ENCODE measurements at regions not wholly inside any gene's neighbourhood (a gene's known extent, or its start where the extent isn't known, plus 50 kb on each side); places are given as distances from the start of the nearest gene placed in this dataset.

- no peak for DNase-seq (ENCODE audit: low read depth)
- no peak for TF ChIP-seq CTCF (conservative IDR thresholded peaks at IDR 0.05; ENCODE audit: low read depth, low read length)
- no peak overlapping the region for H3K4me3 ChIP-seq (ENCODE audit: low read length)
Measured at GRCh38 chr7:110521357-110521911, 569.5 kb upstream of the LRRN3 start.

GRCh38 chr7:110522061-110522760, 568.7 kb upstream of the LRRN3 start:
- DNase-seq (ENCODE audit: low read depth): no peak
- no peak for TF ChIP-seq CTCF (conservative IDR thresholded peaks at IDR 0.05; ENCODE audit: low read depth, low read length)
- no peak overlapping the region for H3K4me3 ChIP-seq (ENCODE audit: low read length)

- no peak for DNase-seq (ENCODE audit: low read depth)
- H3K4me3 ChIP-seq (ENCODE audit: low read length): no peak overlapping the region
- no peak for TF ChIP-seq CTCF (conservative IDR thresholded peaks at IDR 0.05; ENCODE audit: low read depth, low read length)
Measured at GRCh38 chr7:110522761-110523200, 568.1 kb upstream of the LRRN3 start.

GRCh38 chr7:110529175-110529574, 561.8 kb upstream of the LRRN3 start:
- no peak for TF ChIP-seq CTCF (conservative IDR thresholded peaks at IDR 0.05; ENCODE audit: low read depth, low read length)
- H3K4me3 ChIP-seq (ENCODE audit: low read length): no peak overlapping the region
- DNase-seq (ENCODE audit: low read depth): no peak

- no peak for TF ChIP-seq CTCF (conservative IDR thresholded peaks at IDR 0.05; ENCODE audit: low read depth, low read length)
- H3K4me3 ChIP-seq (ENCODE audit: low read length): no peak overlapping the region
- DNase-seq (ENCODE audit: low read depth): no peak
Measured at GRCh38 chr7:110531186-110531585, 559.7 kb upstream of the LRRN3 start.

- TF ChIP-seq CTCF (conservative IDR thresholded peaks at IDR 0.05; ENCODE audit: low read depth, low read length): no peak
- H3K4me3 ChIP-seq (ENCODE audit: low read length): no peak overlapping the region
- DNase-seq (ENCODE audit: low read depth): no peak
Measured at GRCh38 chr7:110534241-110534931, 556.5 kb upstream of the LRRN3 start.
